OCI-LY7 (cell line): ENCODE measurements at regions not wholly inside any gene's neighbourhood (a gene's known extent, or its start where the extent isn't known, plus 50 kb on each side); places are given as distances from the start of the nearest gene placed in this dataset.

ENCODE experiments used
- CTCF ChIP-seq: fragments of 200-600 bp; sonication (generic); conservative IDR thresholded peaks from 2 replicates; pipeline ENCODE4 v1.5.1; 2014; ENCODE audit warnings: mild to moderate bottlenecking, antibody characterized with exemption, low read length, moderate library complexity, mixed read lengths
- EZH2phosphoT487 ChIP-seq: fragments of 200-600 bp; sonication (generic); IDR thresholded peaks from 2 replicates; pipeline ENCODE4 v1.6.1; 2018; ENCODE audit warnings: low read depth, borderline replicate concordance, mild to moderate bottlenecking, mixed run types, antibody characterized with exemption, low read length, moderate library complexity, mixed read lengths

- no peak for TF ChIP-seq CTCF
- TF ChIP-seq EZH2phosphoT487: no peak
Measured at GRCh38 chr3:150194513-150194912, 213.6 kb upstream of the TSC22D2 start.
